Calu3 (cell line): ENCODE measurements at regions not wholly inside any gene's neighbourhood (a gene's known extent, or its start where the extent isn't known, plus 50 kb on each side); places are given as distances from the start of the nearest gene placed in this dataset.

ENCODE experiments used
- BruUV-seq: library from RNA; stranded (reverse); fragments of 400-500 nt; replicated peaks from 2 replicates; lab custom pipeline; 2021; lab: Mats Ljungman, UMichigan
- CTCF ChIA-PET: fragments of 300-600 bp; sonication (Branson Sonifier 250); formaldehyde crosslinking; loops from one replicate; lab custom pipeline; 2022; ENCODE audit warnings: antibody characterized with exemption; lab: Charles Lee
- DNase-seq: peaks from one replicate; pipeline ENCODE4 v3.0.0; 2022
- H3K27ac Mint-ChIP-seq: one replicate; pipeline ENCODE4 v1.8.0; 2022; ENCODE audit warnings: mixed read lengths; ENCODE audit not compliant: unreplicated experiment
- H3K27me3 Mint-ChIP-seq: one replicate; pipeline ENCODE4 v1.8.0; 2022; ENCODE audit warnings: mixed read lengths; ENCODE audit not compliant: unreplicated experiment
- H3K36me3 Mint-ChIP-seq: one replicate; pipeline ENCODE4 v1.8.0; 2022; ENCODE audit warnings: mild to moderate bottlenecking, moderate library complexity, mixed read lengths; ENCODE audit not compliant: insufficient read depth, unreplicated experiment
- H3K4me1 Mint-ChIP-seq: one replicate; pipeline ENCODE4 v1.8.0; 2022; ENCODE audit warnings: mild to moderate bottlenecking, low read depth, mixed read lengths; ENCODE audit not compliant: unreplicated experiment
- H3K4me3 Mint-ChIP-seq: one replicate; pipeline ENCODE4 v1.8.0; 2022; ENCODE audit warnings: mild to moderate bottlenecking, low read depth, moderate library complexity, mixed read lengths; ENCODE audit not compliant: unreplicated experiment
- H3K9me3 Mint-ChIP-seq: one replicate; pipeline ENCODE4 v1.8.0; 2022; ENCODE audit warnings: low read depth, mixed read lengths; ENCODE audit not compliant: unreplicated experiment
- intact Hi-C: fragments of 100-400 bp; cut with micrococcal nuclease; formaldehyde crosslinking; loops from one replicate; pipeline ENCODE4 v1.10.0; 2022; ENCODE audit not compliant: unreplicated experiment
- TF ChIP-seq, protein P1 (sequence below): fragments of 200-600 bp; IDR thresholded peaks from one replicate; pipeline ENCODE4 v1.8.0; 2022; ENCODE audit warnings: antibody characterized with exemption; ENCODE audit not compliant: unreplicated experiment

DNA sequence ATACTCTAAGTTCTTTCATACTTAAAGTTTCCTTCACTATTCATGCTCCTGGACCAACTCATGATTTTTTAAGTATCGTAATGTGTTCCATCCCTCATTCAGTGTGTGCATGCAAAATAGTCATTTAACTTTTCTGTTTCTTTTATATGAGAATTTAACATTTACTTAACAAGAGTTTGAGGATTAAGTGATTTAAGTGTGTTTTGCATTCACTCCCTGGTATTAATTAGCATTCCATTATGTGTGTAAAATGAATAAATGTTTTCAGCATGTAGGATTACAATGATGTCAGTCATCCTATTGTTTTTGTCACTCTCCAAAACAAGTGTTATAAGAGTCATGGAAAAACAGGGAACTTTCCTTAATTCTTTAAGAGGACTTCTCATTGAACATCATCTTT is 457.7 kb downstream of the IPMK start:
- intact Hi-C loops: no loop called here
- Mint-ChIP-seq H3K9me3 (no peaks in the 10 kb centered on the region), H3K4me3 (no peak overlapping the region), H3K27ac (no peak overlapping the region), H3K4me1 (peaks cover 37% of the 10 kb centered on the region), H3K36me3 (no peaks in the 10 kb centered on the region), H3K27me3 (no peaks in the 10 kb centered on the region)
- TF ChIP-seq, protein P1, sequence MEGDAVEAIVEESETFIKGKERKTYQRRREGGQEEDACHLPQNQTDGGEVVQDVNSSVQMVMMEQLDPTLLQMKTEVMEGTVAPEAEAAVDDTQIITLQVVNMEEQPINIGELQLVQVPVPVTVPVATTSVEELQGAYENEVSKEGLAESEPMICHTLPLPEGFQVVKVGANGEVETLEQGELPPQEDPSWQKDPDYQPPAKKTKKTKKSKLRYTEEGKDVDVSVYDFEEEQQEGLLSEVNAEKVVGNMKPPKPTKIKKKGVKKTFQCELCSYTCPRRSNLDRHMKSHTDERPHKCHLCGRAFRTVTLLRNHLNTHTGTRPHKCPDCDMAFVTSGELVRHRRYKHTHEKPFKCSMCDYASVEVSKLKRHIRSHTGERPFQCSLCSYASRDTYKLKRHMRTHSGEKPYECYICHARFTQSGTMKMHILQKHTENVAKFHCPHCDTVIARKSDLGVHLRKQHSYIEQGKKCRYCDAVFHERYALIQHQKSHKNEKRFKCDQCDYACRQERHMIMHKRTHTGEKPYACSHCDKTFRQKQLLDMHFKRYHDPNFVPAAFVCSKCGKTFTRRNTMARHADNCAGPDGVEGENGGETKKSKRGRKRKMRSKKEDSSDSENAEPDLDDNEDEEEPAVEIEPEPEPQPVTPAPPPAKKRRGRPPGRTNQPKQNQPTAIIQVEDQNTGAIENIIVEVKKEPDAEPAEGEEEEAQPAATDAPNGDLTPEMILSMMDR: no peak
- CTCF ChIA-PET: no interaction called here
- BruUV-seq: no TSS peak
- no peak for DNase-seq

DNA sequence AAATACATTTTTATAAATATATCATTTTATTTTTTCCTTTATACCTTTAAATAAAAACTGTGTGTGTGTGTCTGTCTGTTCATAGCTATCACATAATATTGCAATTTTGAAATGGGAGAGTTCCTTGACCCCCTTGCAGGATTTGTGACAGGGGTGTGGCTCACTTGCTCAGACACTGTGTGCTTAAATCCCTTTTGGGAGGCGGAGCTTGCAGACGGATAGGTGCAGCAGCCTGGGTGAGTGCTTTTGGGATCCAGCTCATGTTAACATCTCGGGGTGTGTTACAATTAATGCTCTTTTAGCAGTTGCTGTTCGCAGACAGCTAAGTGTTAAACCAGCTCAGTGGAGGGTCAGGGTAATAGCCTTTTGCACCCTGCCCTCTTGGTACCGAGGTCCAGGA is 459.8 kb downstream of the IPMK start:
- TF ChIP-seq, protein P1: no peak

GRCh38 chr10:57806675-57807074 is 461.0 kb downstream of the IPMK start:
- no peaks in the 10 kb centered on the region for H3K9me3 Mint-ChIP-seq
- BruUV-seq: no TSS peak
- CTCF ChIA-PET: no interaction called here
- no peak for DNase-seq
- peaks cover 38% of the 10 kb centered on the region for H3K4me1 Mint-ChIP-seq
- intact Hi-C loops: no loop called here
- H3K4me3 Mint-ChIP-seq: no peak overlapping the region
- no peaks in the 10 kb centered on the region for H3K27me3 Mint-ChIP-seq
- H3K36me3 Mint-ChIP-seq: no peaks in the 10 kb centered on the region
- TF ChIP-seq, protein P1: no peak
- no peak overlapping the region for H3K27ac Mint-ChIP-seq

More for the DNA sequence above, 459.8 kb downstream of the IPMK start:
- intact Hi-C loops: no loop called here
- DNase-seq: no peak
- H3K27ac Mint-ChIP-seq: no peak overlapping the region
- no TSS peak for BruUV-seq
- CTCF ChIA-PET: no interaction called here
- H3K9me3 Mint-ChIP-seq: no peaks in the 10 kb centered on the region
- H3K4me3 Mint-ChIP-seq: no peak overlapping the region
- no peaks in the 10 kb centered on the region for H3K36me3 Mint-ChIP-seq
- no peaks in the 10 kb centered on the region for H3K27me3 Mint-ChIP-seq
- peaks cover 38% of the 10 kb centered on the region for H3K4me1 Mint-ChIP-seq

GRCh38 chr10:57799625-57800024 is 468.1 kb downstream of the IPMK start:
- BruUV-seq: no TSS peak
- no peaks in the 10 kb centered on the region for H3K36me3 Mint-ChIP-seq
- no peak overlapping the region for H3K27ac Mint-ChIP-seq
- TF ChIP-seq, protein P1: no peak
- H3K4me1 Mint-ChIP-seq: peaks cover 38% of the 10 kb centered on the region
- no peaks in the 10 kb centered on the region for H3K27me3 Mint-ChIP-seq
- intact Hi-C loops: no loop called here
- CTCF ChIA-PET: interaction anchor here (1.2 kb wide), 1 partner anchor 265 kb away, joined by 3 read pairs; no protein-coding TSS in a partner anchor
- no peak overlapping the region for H3K4me3 Mint-ChIP-seq
- DNase-seq: no peak
- no peaks in the 10 kb centered on the region for H3K9me3 Mint-ChIP-seq
